Thoracic aorta (tissue), 2 donors: ENCODE measurements at regions not wholly inside any gene's neighbourhood (a gene's known extent, or its start where the extent isn't known, plus 50 kb on each side); places are given as distances from the start of the nearest gene placed in this dataset.

Experiments
- ATAC-seq: fragments of 150-250 bp; one replicate; pipeline ENCODE4 v1.8.0; 2017; ENCODE audit warnings: low read depth; ENCODE audit not compliant: insufficient number of reproducible peaks, low FRiP score
- DNase-seq: peaks from one replicate; pipeline ENCODE4 v3.0.0-alpha.2; 2020; ENCODE audit warnings: low spot score
- H3K27ac ChIP-seq, 2 donors: fragments of 200-600 bp; sonication (generic); 1 replicate in 1 of 2; 2 replicates in 1 of 2; pipeline ENCODE4 v1.5.1; 2016; ENCODE audit warnings: mild to moderate bottlenecking in 2 of 2, moderate library complexity in 2 of 2
- H3K27me3 ChIP-seq: fragments of 200-600 bp; sonication (generic); replicated peaks from 2 replicates; pipeline ENCODE4 v1.6.0; 2016; ENCODE audit warnings: mild to moderate bottlenecking; ENCODE audit not compliant: insufficient read depth
- H3K36me3 ChIP-seq: fragments of 200-600 bp; sonication (generic); one replicate; pipeline ENCODE4 v1.5.1; 2016
- H3K4me1 ChIP-seq, 2 donors: fragments of 200-600 bp; sonication (generic); 1 replicate in 1 of 2; 2 replicates in 1 of 2; pipeline versions ENCODE4 v1.5.1 to v1.6.0; 2016; ENCODE audit warnings: low read depth in 2 of 2, mild to moderate bottlenecking in 1 of 2; ENCODE audit not compliant: control insufficient read depth in 1 of 2
- H3K4me3 ChIP-seq: fragments of 200-600 bp; sonication (generic); 2 replicates; pipeline ENCODE4 v1.5.1; 2016; ENCODE audit warnings: mild to moderate bottlenecking
- H3K9me3 ChIP-seq: fragments of 200-600 bp; sonication (generic); 2 replicates; pipeline ENCODE4 v1.5.1; 2016
- TF ChIP-seq, protein P1 (sequence below): fragments of 200-600 bp; sonication (generic); IDR thresholded peaks from one replicate; pipeline ENCODE4 v1.5.1; 2019; ENCODE audit warnings: antibody characterized with exemption

DNA sequence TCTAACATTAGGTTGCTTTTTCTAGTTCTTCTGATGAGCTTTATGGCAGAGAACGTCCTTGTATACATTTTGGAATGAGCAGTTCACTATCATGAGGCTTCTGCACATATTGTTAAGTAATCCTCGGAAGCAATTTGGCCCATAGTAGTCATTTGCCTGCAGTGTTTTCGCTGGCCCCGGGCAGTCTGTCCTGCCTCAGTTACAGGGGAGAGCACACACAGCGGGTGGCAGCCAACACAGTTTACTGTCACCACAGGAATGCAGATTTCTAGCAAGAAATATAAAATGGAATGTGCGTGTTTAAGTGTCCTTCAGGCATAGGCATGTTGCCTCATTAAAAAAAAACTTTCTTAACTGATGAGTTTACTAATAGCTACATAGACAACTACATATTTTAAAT lies 71.5 kb upstream of the GJB6 start:
- no peak overlapping the region for H3K27ac ChIP-seq
- H3K9me3 ChIP-seq: no peaks in the 10 kb centered on the region
- ATAC-seq: no peak
- DNase-seq: no peak
- no peaks in the 10 kb centered on the region for H3K27me3 ChIP-seq
- no peaks in the 10 kb centered on the region for H3K4me1 ChIP-seq
- no peaks in the 10 kb centered on the region for H3K36me3 ChIP-seq
- TF ChIP-seq, protein P1, sequence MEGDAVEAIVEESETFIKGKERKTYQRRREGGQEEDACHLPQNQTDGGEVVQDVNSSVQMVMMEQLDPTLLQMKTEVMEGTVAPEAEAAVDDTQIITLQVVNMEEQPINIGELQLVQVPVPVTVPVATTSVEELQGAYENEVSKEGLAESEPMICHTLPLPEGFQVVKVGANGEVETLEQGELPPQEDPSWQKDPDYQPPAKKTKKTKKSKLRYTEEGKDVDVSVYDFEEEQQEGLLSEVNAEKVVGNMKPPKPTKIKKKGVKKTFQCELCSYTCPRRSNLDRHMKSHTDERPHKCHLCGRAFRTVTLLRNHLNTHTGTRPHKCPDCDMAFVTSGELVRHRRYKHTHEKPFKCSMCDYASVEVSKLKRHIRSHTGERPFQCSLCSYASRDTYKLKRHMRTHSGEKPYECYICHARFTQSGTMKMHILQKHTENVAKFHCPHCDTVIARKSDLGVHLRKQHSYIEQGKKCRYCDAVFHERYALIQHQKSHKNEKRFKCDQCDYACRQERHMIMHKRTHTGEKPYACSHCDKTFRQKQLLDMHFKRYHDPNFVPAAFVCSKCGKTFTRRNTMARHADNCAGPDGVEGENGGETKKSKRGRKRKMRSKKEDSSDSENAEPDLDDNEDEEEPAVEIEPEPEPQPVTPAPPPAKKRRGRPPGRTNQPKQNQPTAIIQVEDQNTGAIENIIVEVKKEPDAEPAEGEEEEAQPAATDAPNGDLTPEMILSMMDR: no peak
- H3K4me3 ChIP-seq: no peak overlapping the region

DNA sequence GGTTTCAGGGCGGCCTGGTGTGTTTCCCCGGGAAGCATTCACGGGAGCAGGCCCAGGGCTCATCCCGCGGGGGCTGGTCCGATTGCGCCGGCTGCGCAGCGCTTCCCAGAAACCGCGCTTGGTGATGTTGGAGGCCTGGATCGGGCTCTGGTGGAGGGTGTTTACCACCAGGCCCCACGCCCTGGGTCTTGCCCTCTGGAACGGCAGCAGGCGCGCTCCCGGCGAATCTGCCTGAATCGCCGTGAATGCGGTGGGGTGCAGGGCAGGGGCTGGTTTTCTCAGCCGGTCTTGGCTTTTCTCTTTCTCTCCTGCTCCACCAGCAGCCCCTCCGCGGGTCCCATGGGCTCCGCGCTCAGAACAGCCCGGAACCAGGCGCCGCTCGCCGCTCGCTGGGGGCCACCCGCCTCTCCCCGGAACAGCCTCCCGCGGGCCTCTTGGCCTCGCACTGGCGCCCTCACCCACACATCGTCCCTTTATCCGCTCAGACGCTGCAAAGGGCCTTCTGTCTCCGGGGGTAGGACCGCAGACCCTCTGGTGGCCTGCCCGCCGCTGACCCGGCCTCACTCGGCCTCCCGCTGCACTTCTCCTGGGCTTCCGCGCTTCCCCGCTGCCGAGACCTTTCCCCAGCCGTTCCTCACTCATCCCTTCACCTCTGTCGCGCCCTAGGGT lies 69.4 kb upstream of the GJB6 start:
- H3K4me3 ChIP-seq: peak overlapping the region; percentile 19
- ATAC-seq: no peak
- H3K36me3 ChIP-seq: no peaks in the 10 kb centered on the region
- TF ChIP-seq, protein P1: no peak
- no peak overlapping the region for H3K27ac ChIP-seq
- H3K27me3 ChIP-seq: no peaks in the 10 kb centered on the region
- H3K4me1 ChIP-seq: no peaks in the 10 kb centered on the region
- no peaks in the 10 kb centered on the region for H3K9me3 ChIP-seq
- DNase-seq: no peak

DNA sequence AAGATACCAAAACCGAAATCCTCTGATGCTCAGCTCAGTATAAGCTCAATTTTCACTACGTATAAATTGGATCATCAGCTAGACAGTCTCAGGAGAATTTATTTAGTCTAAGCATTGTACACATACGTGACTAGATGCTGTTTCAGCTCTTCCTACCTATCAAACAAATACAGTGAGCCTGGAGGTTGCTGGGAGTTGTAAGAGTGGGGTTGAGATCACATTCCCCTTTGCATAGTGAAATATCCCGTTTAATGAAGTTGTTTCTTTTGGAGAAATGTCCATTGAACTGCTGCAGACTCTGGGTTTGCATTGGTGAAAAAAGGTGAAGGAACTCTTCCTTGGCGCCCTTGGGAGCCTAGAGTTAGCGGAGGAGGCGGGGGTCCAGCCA lies 68.9 kb upstream of the GJB6 start:
- Histone ChIP-seq H3K9me3 (no peaks in the 10 kb centered on the region), H3K4me3 (no peak overlapping the region), H3K36me3 (no peaks in the 10 kb centered on the region), H3K27ac (no peak overlapping the region), H3K27me3 (no peaks in the 10 kb centered on the region), H3K4me1 (no peaks in the 10 kb centered on the region)
- ATAC-seq: no peak
- TF ChIP-seq, protein P1: no peak
- no peak for DNase-seq

DNA sequence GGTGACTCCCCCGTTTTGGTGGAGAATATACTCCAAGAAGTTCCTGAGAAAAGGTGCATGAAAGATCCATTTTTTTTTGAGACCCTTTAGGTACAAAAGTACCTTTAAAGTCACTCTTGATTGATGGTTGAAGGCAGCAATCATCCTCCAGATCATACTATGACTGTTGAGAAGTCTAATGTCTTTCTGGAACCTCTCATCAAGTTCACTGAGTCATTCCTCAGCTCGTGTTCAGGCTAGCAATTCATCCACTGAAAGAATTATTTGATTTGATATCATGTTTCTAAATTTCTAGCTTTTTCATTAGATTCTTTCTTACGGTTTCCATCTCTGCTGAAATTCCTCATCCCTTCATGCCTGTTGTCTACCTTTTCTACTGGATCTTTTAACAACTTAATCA lies 65.1 kb upstream of the GJB6 start:
- ATAC-seq (no peak), DNase-seq (no peak)
- Histone ChIP-seq H3K4me1 (no peaks in the 10 kb centered on the region), H3K9me3 (no peaks in the 10 kb centered on the region), H3K27me3 (no peaks in the 10 kb centered on the region), H3K27ac (no peak overlapping the region), H3K36me3 (no peaks in the 10 kb centered on the region), H3K4me3 (no peak overlapping the region)
- TF ChIP-seq, protein P1: no peak

DNA sequence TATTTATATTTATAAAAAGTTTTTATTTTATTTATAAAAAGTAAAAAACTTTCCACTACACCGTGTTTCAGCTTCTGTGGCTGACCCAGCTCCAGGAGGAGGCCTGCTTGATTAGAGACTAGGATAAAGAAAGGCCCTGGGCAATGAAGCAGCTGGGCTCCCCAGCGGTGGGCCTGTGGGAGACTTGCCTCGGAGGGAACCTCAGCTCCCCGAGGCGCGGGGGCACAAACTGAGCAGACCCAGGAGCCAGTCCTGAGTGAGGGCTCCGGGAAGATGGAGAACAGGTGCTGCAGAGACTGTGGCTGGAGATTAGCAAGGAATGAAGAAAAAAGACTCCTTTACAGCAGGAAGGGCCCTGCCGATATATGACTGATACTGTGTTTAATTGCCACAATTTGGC lies 63.8 kb upstream of the GJB6 start:
- H3K4me3 ChIP-seq: no peak overlapping the region
- TF ChIP-seq, protein P1: no peak
- H3K27me3 ChIP-seq: no peaks in the 10 kb centered on the region
- no peak for ATAC-seq
- no peaks in the 10 kb centered on the region for H3K36me3 ChIP-seq
- DNase-seq: no peak
- no peak overlapping the region for H3K27ac ChIP-seq
- no peaks in the 10 kb centered on the region for H3K9me3 ChIP-seq
- no peaks in the 10 kb centered on the region for H3K4me1 ChIP-seq
